ENCODE measurements at regions not wholly inside any gene's neighbourhood (a gene's known extent, or its start where the extent isn't known, plus 50 kb on each side); places are given as distances from the start of the nearest gene placed in this dataset.
"Not testable (repeated sequence)": the region's sequence is repeated elsewhere in the genome, so short reads cannot be mapped to it uniquely, and the experiment has no call there.

DNA sequence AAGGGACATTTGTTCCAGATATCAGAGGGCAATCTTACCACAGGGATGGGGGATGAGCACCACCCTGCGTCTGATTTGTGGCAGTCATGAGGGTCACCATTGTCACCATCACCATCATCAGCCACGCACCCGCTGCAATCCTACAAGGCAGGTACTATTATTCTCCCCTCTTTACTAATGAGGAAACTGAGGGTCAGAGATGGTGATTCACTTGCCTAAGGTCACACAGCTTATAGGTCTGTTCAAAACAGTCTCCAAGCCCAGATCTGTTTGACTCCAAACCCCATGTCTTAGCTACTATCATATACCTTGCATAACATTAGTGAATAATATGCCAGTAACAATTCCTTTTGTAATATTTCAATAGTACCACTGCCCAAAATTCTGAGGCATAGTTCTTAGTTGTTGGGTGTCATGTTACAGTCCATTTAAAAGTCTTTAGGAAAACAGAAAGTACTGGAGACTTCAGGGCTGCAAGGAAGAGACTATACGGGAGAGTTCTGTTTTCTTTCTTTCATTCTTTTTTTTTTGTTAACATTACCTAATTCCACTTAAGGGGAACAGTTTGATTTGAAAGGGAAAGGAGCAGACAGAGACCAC is 166.4 kb downstream of the C16orf95 start:
- intact Hi-C loops (cut with DNase I; ENCODE audit: low total_unique reads), result no loop called here
- H3K9me3 ChIP-seq, result peaks cover 0 to 5% (median 4%) of the 10 kb centered on the region in 3 donors
- no peaks in the 10 kb centered on the region for H3K4me1 ChIP-seq
- TF ChIP-seq, protein P1, sequence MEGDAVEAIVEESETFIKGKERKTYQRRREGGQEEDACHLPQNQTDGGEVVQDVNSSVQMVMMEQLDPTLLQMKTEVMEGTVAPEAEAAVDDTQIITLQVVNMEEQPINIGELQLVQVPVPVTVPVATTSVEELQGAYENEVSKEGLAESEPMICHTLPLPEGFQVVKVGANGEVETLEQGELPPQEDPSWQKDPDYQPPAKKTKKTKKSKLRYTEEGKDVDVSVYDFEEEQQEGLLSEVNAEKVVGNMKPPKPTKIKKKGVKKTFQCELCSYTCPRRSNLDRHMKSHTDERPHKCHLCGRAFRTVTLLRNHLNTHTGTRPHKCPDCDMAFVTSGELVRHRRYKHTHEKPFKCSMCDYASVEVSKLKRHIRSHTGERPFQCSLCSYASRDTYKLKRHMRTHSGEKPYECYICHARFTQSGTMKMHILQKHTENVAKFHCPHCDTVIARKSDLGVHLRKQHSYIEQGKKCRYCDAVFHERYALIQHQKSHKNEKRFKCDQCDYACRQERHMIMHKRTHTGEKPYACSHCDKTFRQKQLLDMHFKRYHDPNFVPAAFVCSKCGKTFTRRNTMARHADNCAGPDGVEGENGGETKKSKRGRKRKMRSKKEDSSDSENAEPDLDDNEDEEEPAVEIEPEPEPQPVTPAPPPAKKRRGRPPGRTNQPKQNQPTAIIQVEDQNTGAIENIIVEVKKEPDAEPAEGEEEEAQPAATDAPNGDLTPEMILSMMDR (IDR thresholded peaks at IDR 0.05), result no peak
- no peak overlapping the region for H3K4me3 ChIP-seq
- no peak for DNase-seq
- no peak overlapping the region for H3K27ac ChIP-seq
- peaks cover 0 to 5% of the 10 kb centered on the region in 2 donors for H3K27me3 ChIP-seq
- H3K36me3 ChIP-seq, result no peaks in the 10 kb centered on the region

DNA sequence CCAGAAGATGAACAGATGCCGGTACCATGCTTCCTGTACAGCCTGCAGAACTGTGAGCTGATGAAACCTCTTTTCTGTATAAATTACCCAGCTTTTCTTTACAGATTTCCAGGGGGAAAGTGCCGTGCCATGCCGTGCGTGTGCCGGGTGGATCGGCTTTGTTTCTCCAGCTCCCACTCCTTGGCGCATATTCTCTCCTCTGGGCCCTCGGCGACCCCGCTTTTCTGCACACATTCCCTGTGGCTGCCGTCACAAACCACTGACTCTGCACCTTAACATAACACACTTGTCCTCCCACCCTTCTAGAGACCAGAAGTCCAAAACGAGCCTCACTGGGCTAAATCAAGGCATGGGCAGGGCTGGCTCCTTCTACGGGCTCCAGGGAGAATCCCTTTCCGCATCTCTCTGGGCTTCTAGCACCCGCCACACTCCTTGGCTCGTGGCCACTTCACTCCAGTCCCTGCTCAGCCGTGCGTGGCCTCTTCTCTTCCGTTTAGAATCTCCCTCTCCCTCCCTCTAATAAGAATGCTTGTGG is 164.9 kb downstream of the C16orf95 start:
- no peak for DNase-seq
- TF ChIP-seq, protein P1 (IDR thresholded peaks at IDR 0.05), result no peak
- Histone ChIP-seq H3K9me3 (peaks cover 0 to 5% (median 4%) of the 10 kb centered on the region in 3 donors), H3K36me3 (no peaks in the 10 kb centered on the region), H3K4me3 (no peak overlapping the region), H3K4me1 (no peaks in the 10 kb centered on the region), H3K27me3 (peaks cover 0 to 5% of the 10 kb centered on the region in 2 donors), H3K27ac (no peak overlapping the region)
- intact Hi-C loops (cut with DNase I; ENCODE audit: low total_unique reads), result no loop called here

DNA sequence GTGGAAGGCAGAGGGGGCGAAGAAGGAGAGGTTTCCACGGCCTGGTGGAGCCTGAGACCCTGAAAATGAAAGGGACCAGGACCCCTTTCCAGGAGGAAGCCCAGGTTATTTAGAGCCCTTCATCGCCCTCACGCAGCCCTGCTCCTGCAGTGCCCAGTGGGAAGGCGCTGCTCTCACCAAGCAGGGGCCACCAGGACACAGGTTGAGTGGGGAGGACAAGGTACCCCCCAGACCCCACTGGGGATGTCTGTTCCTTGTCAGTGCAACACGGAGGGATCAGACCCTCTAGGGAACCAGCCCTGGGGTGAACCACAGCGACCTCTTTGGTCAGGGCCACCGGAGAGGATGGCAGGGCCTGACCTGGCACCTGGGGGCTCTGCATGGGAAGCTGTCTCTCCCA is 163.9 kb downstream of the C16orf95 start:
- Histone ChIP-seq H3K4me3 (no peak overlapping the region), H3K36me3 (no peaks in the 10 kb centered on the region), H3K27me3 (peaks cover 0 to 5% of the 10 kb centered on the region in 2 donors), H3K4me1 (no peaks in the 10 kb centered on the region), H3K27ac (no peak overlapping the region), H3K9me3 (peaks cover 0 to 5% (median 4%) of the 10 kb centered on the region in 3 donors)
- no peak for DNase-seq
- intact Hi-C loops (cut with DNase I; ENCODE audit: low total_unique reads), result no loop called here
- TF ChIP-seq, protein P1 (IDR thresholded peaks at IDR 0.05), result no peak

DNA sequence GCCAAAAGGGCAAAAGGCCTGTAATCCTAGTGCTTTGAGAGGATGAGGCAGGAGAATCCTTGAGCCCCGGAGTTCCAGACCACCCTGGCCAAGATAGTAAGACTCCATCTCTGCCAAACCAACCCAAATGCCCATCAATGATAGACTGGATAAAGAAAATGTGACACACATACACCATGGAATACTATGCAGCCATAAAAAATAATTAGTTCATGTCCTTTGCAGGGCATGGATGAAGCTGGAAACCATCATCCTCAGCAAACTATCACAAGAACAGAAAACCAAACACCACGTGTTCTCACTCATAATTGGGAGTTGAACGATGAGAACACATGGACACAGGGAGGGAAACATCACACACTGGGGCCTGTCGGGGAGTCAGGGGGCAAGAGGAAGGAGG is 161.9 kb downstream of the C16orf95 start:
- H3K27me3 ChIP-seq; H3K9me3 ChIP-seq; H3K4me3 ChIP-seq; intact Hi-C loops (cut with DNase I; ENCODE audit: low total_unique reads); DNase-seq; H3K4me1 ChIP-seq; H3K36me3 ChIP-seq; H3K27ac ChIP-seq: not testable (repeated sequence)

DNA sequence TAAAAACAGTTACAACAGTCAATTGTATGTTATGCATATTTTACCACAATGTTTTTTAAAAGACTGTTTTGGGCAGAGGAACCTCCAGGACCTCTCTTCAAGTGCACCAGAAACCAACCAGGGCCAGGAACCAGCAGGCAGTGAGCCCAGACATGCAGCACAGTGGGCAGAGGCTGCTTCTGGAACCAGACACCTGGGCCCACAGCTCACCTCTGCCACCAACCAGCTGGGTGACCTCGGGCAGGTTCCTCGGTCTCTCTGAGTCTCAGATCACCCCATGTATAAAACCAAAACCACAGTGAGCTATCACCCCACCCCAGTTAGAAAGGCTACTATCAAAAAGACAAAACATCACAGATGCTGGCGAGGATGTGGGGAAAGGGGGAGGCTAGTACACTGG is 161.0 kb downstream of the C16orf95 start:
- intact Hi-C loops (cut with DNase I; ENCODE audit: low total_unique reads), result no loop called here

DNA sequence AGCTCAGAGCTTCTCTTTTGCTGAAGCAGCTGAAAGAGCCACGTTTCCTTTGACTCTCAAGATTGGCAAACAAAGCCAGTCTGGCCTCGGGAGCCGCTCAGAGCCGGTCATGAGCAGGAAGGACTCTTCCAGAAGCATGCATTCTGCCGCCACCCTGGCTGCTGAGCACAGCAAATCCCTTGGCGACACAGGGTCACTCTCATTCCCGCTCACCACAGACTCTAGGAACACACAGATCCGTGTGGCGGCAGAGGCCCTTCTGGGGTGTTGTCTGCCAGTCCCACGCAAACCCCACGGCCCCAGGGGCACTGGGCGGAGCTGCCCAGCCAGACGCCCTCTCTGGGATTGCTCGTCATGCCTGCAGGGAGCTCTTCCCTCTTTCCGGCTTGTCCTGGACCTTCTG is 157.0 kb downstream of the C16orf95 start:
- H3K36me3 ChIP-seq, result no peaks in the 10 kb centered on the region
- peaks cover 0 to 4% of the 10 kb centered on the region in 2 donors for H3K27me3 ChIP-seq
- peaks cover 0 to 9% (median 2%) of the 10 kb centered on the region in 4 donors for H3K4me1 ChIP-seq
- intact Hi-C loops (cut with DNase I; ENCODE audit: low total_unique reads), result no loop called here
- H3K4me3 ChIP-seq, result no peak overlapping the region
- no peak overlapping the region for H3K27ac ChIP-seq
- no peaks in the 10 kb centered on the region for H3K9me3 ChIP-seq
- no peak for DNase-seq
- TF ChIP-seq, protein P1 (IDR thresholded peaks at IDR 0.05), result no peak

More for the DNA sequence above, 161.0 kb downstream of the C16orf95 start:
- Histone ChIP-seq H3K9me3 (no peaks in the 10 kb centered on the region), H3K27ac (no peak overlapping the region), H3K4me1 (peaks cover 0 to 9% (median 2%) of the 10 kb centered on the region in 4 donors), H3K4me3 (no peak overlapping the region), H3K36me3 (no peaks in the 10 kb centered on the region), H3K27me3 (peaks cover 0 to 10% of the 10 kb centered on the region in 2 donors)
- TF ChIP-seq, protein P1 (IDR thresholded peaks at IDR 0.05), result no peak
- DNase-seq, result no peak
